ENCODE measurements at regions not wholly inside any gene's neighbourhood (a gene's known extent, or its start where the extent isn't known, plus 50 kb on each side); places are given as distances from the start of the nearest gene placed in this dataset.

- TF ChIP-seq ZNF207 (IDR thresholded peaks at IDR 0.05; ENCODE audit: borderline replicate concordance) = no peak
- TF ChIP-seq EZH2 (IDR thresholded peaks at IDR 0.05; ENCODE audit: borderline replicate concordance, control insufficient read depth, low read depth, low read length) = no peak
- TF ChIP-seq ZBTB4 (CRISPR knock-in tag; IDR thresholded peaks at IDR 0.05) = no peak
These were observed 75.1 kb downstream of the INHBA start (continued) for GRCh38 chr7:41627645-41628298.

GRCh38 chr7:41624818-41625217, 78.1 kb downstream of the INHBA start:
- no peaks in the 10 kb centered on the region for H4K20me1 ChIP-seq (ENCODE audit: control insufficient read depth, insufficient read depth)
- BruUV-seq (replicated peaks) = no TSS peak
- no peaks in the 10 kb centered on the region; the same call in 2 of the 3 replicates for H3K9me3 ChIP-seq (replicated peaks; ENCODE audit: control insufficient read depth, insufficient read depth, low read length)
- H3K27me3 ChIP-seq (replicated peaks in 1 of 2; ENCODE audit: control insufficient read depth in 2 of 2, insufficient read depth in 2 of 2, low read length in 1 of 2) = no peaks in the 10 kb centered on the region
- H3K9ac ChIP-seq (ENCODE audit: control insufficient read depth, insufficient read depth, low read length) = no peak overlapping the region
- ChIA-PET SMC1A (ENCODE audit: uncharacterized antibody, unreplicated experiment) (interaction anchor here (1.3 kb wide), 1 partner anchor 8 kb away, joined by 3 read pairs; no protein-coding TSS in a partner anchor), RAD21 (ENCODE audit: unreplicated experiment) (no interaction called here), CTCF (no interaction called here), POLR2A (no interaction called here)
- H2AFZ ChIP-seq (ENCODE audit: control insufficient read depth, low read depth, low read length) = no peak overlapping the region
- in situ Hi-C loops (cut with MboI) (no loop called here), intact Hi-C loops (cut with micrococcal nuclease; ENCODE audit: unreplicated experiment) (no loop called here)
- no peaks in the 10 kb centered on the region for H3K36me3 ChIP-seq (ENCODE audit: control insufficient read depth in 2 of 2, insufficient read depth in 2 of 2, low read length in 1 of 2)
- H3K4me3 ChIP-seq = no peak overlapping the region
- no peak overlapping the region for H3K27ac ChIP-seq (ENCODE audit: control insufficient read depth, insufficient read depth)
- H3K79me2 ChIP-seq (ENCODE audit: control insufficient read depth, insufficient read depth, low read length) = no peaks in the 10 kb centered on the region
- H3K4me2 ChIP-seq (ENCODE audit: control insufficient read depth, insufficient read depth) = no peak overlapping the region
- no peaks in the 10 kb centered on the region for H3K4me1 ChIP-seq (ENCODE audit: control insufficient read depth, insufficient read depth, low read length)
- DNase-seq (ENCODE audit: low read depth, low spot score) (no peak), FAIRE-seq (no peak), ATAC-seq (no peak)
- TF ChIP-seq POLR2A (IDR thresholded peaks at IDR 0.05; ENCODE audit: low read depth, low read length) (no peak), CEBPB (IDR thresholded peaks at IDR 0.05; ENCODE audit: borderline replicate concordance in 1 of 2, low read depth in 2 of 2, low read length in 2 of 2) (no peak), FOXM1 (IDR thresholded peaks at IDR 0.05; ENCODE audit: low read depth, low read length) (no peak), CUX1 (IDR thresholded peaks at IDR 0.05; ENCODE audit: insufficient replicate concordance, low read depth, low read length) (no peak), ESRRA (IDR thresholded peaks at IDR 0.05; ENCODE audit: low read length) (no peak), KLF5 (IDR thresholded peaks at IDR 0.05; ENCODE audit: partially characterized antibody) (no peak), IRF3 (IDR thresholded peaks at IDR 0.05) (no peak), TBL1XR1 (IDR thresholded peaks at IDR 0.05; ENCODE audit: low read depth, low read length) (no peak), RBBP5 (conservative IDR thresholded peaks at IDR 0.05) (no peak), ZNF384 (IDR thresholded peaks at IDR 0.05; ENCODE audit: borderline replicate concordance, low read depth, low read length) (no peak), WRNIP1 (IDR thresholded peaks at IDR 0.05; ENCODE audit: borderline replicate concordance, low read depth, low read length) (no peak), TCF7 (IDR thresholded peaks at IDR 0.05; ENCODE audit: borderline replicate concordance) (no peak)

Data from GM12878 (cell line).